Adrenal gland (tissue), 5 donors: ENCODE measurements at regions not wholly inside any gene's neighbourhood (a gene's known extent, or its start where the extent isn't known, plus 50 kb on each side); places are given as distances from the start of the nearest gene placed in this dataset.

Experiments used
- CTCF ChIP-seq, 6 experiments: fragments of 450-650 bp in 4 of 6; fragments of 200-600 bp in 2 of 6; sonication (generic) in 1 of 6; IDR thresholded peaks; 1 replicate in 5 of 6; 2 replicates in 1 of 6; pipeline versions ENCODE4 v1.5.1 to v1.8.0; 2016 to 2021; ENCODE audit warnings: antibody characterized with exemption in 6 of 6, mild to moderate bottlenecking in 2 of 6, moderate library complexity in 1 of 6
- POLR2A ChIP-seq, 2 donors: fragments of 450-650 bp; IDR thresholded peaks; one replicate each; pipeline ENCODE4 v1.6.1; 2017; ENCODE audit warnings: antibody characterized with exemption in 2 of 2, mild to moderate bottlenecking in 2 of 2, moderate library complexity in 1 of 2
- donor health status: DM: no; HTN: no; CAD: no.

DNA sequence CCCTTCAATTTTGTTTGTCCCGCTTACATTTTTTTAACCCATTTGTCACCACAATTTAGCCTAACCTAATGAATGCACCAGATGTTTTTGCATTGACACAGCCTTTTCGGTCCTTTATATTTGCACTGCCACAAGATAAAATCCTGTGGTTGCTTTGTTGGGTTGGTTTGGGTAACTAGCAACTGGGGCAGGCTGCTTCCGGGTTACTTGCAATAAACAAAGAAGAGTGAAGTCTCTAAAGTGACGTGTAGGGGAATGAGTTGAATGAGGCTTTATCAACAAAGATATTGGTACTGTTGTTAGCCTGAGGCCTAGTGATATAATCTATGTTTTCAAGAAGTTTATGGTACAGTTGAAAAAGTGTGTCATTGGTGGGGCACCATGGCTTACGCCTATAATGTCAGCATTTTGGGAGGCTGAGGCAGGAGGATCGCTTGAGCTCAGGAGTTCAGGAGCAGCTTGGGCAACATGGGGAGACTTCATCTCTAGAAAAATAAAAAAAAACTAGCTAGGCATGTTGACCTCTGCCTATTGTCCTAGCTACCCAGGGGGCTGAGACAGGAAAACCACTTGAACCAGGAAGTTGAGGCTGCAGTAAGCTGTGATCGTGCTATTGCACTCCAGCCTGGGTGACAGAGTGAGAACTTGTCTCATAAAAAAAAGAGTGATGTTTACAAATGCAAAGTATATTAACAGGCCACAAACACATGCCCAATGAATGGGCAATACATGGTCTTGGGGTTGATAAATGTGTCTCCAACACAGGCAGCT lies 121.8 kb downstream of the OXSM start:
- no peak for TF ChIP-seq POLR2A (IDR thresholded peaks at IDR 0.05)
- no peak for TF ChIP-seq CTCF (IDR thresholded peaks at IDR 0.05)
